Smooth muscle cell (in vitro differentiated cells): ENCODE measurements at regions not wholly inside any gene's neighbourhood (a gene's known extent, or its start where the extent isn't known, plus 50 kb on each side); places are given as distances from the start of the nearest gene placed in this dataset.

Experiments used
- DNase-seq: peaks from one replicate; lab custom pipeline; 2025; ENCODE audit not compliant: unreplicated experiment; lab: John Stamatoyannopoulos, UW
- H2AFZ ChIP-seq: fragments of 200-600 bp; sonication (generic); 2 replicates; pipeline ENCODE4 v1.6.0; 2016; ENCODE audit warnings: antibody characterized with exemption, low read depth, mild to moderate bottlenecking
- H3F3A ChIP-seq: fragments of 200-600 bp; sonication (generic); 2 replicates; pipeline ENCODE4 v1.6.0; 2017; ENCODE audit warnings: antibody characterized with exemption, low read depth
- H3K27ac ChIP-seq: fragments of 200-600 bp; sonication (generic); 2 replicates; pipeline ENCODE4 v1.5.1; 2016; ENCODE audit warnings: low read depth, mild to moderate bottlenecking
- H3K27me3 ChIP-seq: fragments of 200-600 bp; sonication (generic); 2 replicates; pipeline ENCODE4 v1.6.1; 2016; ENCODE audit warnings: low read depth, mild to moderate bottlenecking
- H3K36me3 ChIP-seq: fragments of 200-600 bp; sonication (generic); 2 replicates; pipeline ENCODE4 v1.5.1; 2016; ENCODE audit warnings: low read depth
- H3K4me1 ChIP-seq: fragments of 200-600 bp; sonication (generic); 2 replicates; pipeline ENCODE4 v1.5.1; 2016; ENCODE audit warnings: low read depth
- H3K4me2 ChIP-seq: fragments of 200-600 bp; sonication (generic); 2 replicates; pipeline ENCODE4 v1.6.0; 2016; ENCODE audit warnings: mild to moderate bottlenecking
- H3K4me3 ChIP-seq: fragments of 200-600 bp; sonication (generic); 2 replicates; pipeline ENCODE4 v1.5.1; 2016; ENCODE audit warnings: mild to moderate bottlenecking
- H3K79me2 ChIP-seq: fragments of 200-600 bp; sonication (generic); 2 replicates; pipeline ENCODE4 v1.6.0; 2016; ENCODE audit warnings: low read depth, mild to moderate bottlenecking
- H3K9ac ChIP-seq: fragments of 200-600 bp; sonication (generic); 2 replicates; pipeline ENCODE4 v1.6.0; 2016; ENCODE audit warnings: low read depth
- H3K9me3 ChIP-seq: fragments of 200-600 bp; sonication (generic); replicated peaks from 2 replicates; pipeline ENCODE4 v1.5.1; 2016; ENCODE audit warnings: low read depth
- H4K20me1 ChIP-seq: fragments of 200-600 bp; sonication (generic); 2 replicates; pipeline ENCODE4 v1.6.0; 2016; ENCODE audit warnings: low read depth
- WGBS: methylation state at CpG from one replicate; pipeline ENCODE4 v1.1.7; 2016; ENCODE audit warnings: low lambda C conversion rate; 5-methylcytosine and 5-hydroxymethylcytosine counted together
- TF ChIP-seq, protein P1 (sequence below): fragments of 200-600 bp; sonication (generic); IDR thresholded peaks from 2 replicates; pipeline ENCODE4 v1.5.1; 2017; ENCODE audit warnings: borderline replicate concordance, mild to moderate bottlenecking, antibody characterized with exemption; ENCODE audit not compliant: insufficient read depth, poor library complexity, severe bottlenecking

- no peaks in the 10 kb centered on the region for H3K27me3 ChIP-seq
- TF ChIP-seq, protein P1, sequence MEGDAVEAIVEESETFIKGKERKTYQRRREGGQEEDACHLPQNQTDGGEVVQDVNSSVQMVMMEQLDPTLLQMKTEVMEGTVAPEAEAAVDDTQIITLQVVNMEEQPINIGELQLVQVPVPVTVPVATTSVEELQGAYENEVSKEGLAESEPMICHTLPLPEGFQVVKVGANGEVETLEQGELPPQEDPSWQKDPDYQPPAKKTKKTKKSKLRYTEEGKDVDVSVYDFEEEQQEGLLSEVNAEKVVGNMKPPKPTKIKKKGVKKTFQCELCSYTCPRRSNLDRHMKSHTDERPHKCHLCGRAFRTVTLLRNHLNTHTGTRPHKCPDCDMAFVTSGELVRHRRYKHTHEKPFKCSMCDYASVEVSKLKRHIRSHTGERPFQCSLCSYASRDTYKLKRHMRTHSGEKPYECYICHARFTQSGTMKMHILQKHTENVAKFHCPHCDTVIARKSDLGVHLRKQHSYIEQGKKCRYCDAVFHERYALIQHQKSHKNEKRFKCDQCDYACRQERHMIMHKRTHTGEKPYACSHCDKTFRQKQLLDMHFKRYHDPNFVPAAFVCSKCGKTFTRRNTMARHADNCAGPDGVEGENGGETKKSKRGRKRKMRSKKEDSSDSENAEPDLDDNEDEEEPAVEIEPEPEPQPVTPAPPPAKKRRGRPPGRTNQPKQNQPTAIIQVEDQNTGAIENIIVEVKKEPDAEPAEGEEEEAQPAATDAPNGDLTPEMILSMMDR: no peak
- no peaks in the 10 kb centered on the region for H3F3A ChIP-seq
- H3K4me3 ChIP-seq: no peak overlapping the region
- H3K79me2 ChIP-seq: no peaks in the 10 kb centered on the region
- no peak overlapping the region for H3K9ac ChIP-seq
- H2AFZ ChIP-seq: no peak overlapping the region
- H3K9me3 ChIP-seq: no peaks in the 10 kb centered on the region
- no peak for DNase-seq
- no peaks in the 10 kb centered on the region for H3K36me3 ChIP-seq
- H3K27ac ChIP-seq: no peak overlapping the region
- WGBS: 87% methylated on average over 3 of the region's 3 CpGs
- H3K4me2 ChIP-seq: no peak overlapping the region
- no peaks in the 10 kb centered on the region for H4K20me1 ChIP-seq
- H3K4me1 ChIP-seq: no peaks in the 10 kb centered on the region
Observed at GRCh38 chr2:187230088-187230487, 218.0 kb downstream of the CALCRL start.

- no peaks in the 10 kb centered on the region for H3F3A ChIP-seq
- no peaks in the 10 kb centered on the region for H4K20me1 ChIP-seq
- no peak overlapping the region for H3K9ac ChIP-seq
- no peak overlapping the region for H2AFZ ChIP-seq
- TF ChIP-seq, protein P1: no peak
- H3K36me3 ChIP-seq: no peaks in the 10 kb centered on the region
- DNase-seq: no peak
- H3K27me3 ChIP-seq: no peaks in the 10 kb centered on the region
- H3K79me2 ChIP-seq: no peaks in the 10 kb centered on the region
- no peaks in the 10 kb centered on the region for H3K4me1 ChIP-seq
- H3K4me3 ChIP-seq: no peak overlapping the region
- H3K27ac ChIP-seq: no peak overlapping the region
- WGBS: 64% methylated on average over 1 of the region's 1 CpG
- H3K4me2 ChIP-seq: no peak overlapping the region
- H3K9me3 ChIP-seq: no peaks in the 10 kb centered on the region
Observed at GRCh38 chr2:187228986-187229385, 219.1 kb downstream of the CALCRL start.

GRCh38 chr2:187224989-187225388 lies 223.1 kb downstream of the CALCRL start:
- H3K27me3 ChIP-seq: no peaks in the 10 kb centered on the region
- no peaks in the 10 kb centered on the region for H3K9me3 ChIP-seq
- no peak for DNase-seq
- no peak overlapping the region for H3K4me3 ChIP-seq
- no peaks in the 10 kb centered on the region for H4K20me1 ChIP-seq
- no peak overlapping the region for H3K9ac ChIP-seq
- TF ChIP-seq, protein P1: no peak
- H3K36me3 ChIP-seq: no peaks in the 10 kb centered on the region
- H3K27ac ChIP-seq: no peak overlapping the region
- no peaks in the 10 kb centered on the region for H3K79me2 ChIP-seq
- H3K4me1 ChIP-seq: no peaks in the 10 kb centered on the region
- no peaks in the 10 kb centered on the region for H3F3A ChIP-seq
- H2AFZ ChIP-seq: no peak overlapping the region
- whole genome bisulfite sequencing: 62% methylated on average over 3 of the region's 3 CpGs
- no peak overlapping the region for H3K4me2 ChIP-seq

DNA sequence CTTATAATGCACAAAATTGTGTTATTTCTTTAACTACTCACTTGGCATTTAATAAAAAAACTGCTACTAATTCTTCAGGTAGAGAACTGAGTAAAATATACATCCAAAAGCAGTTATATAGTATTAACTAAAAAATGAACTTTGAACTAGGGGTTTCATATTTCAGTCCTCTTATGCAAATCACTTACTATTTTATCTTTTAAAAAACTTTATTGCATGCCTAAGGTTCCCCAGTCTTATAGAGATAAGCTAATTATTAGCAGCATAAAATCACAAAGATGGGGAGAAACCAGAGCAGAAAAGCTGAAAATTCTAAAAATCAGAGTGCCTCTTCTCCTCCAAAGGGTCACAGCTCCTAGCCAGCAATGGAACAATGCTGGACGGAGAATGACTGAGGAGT lies 228.0 kb downstream of the CALCRL start:
- no peaks in the 10 kb centered on the region for H3K79me2 ChIP-seq
- H3K4me3 ChIP-seq: no peak overlapping the region
- no peak for DNase-seq
- H3K9ac ChIP-seq: no peak overlapping the region
- H4K20me1 ChIP-seq: no peaks in the 10 kb centered on the region
- no peaks in the 10 kb centered on the region for H3K4me1 ChIP-seq
- no peaks in the 10 kb centered on the region for H3K36me3 ChIP-seq
- no peaks in the 10 kb centered on the region for H3F3A ChIP-seq
- WGBS: 93% methylated on average over 1 of the region's 1 CpG
- H3K27ac ChIP-seq: no peak overlapping the region
- H2AFZ ChIP-seq: no peak overlapping the region
- no peaks in the 10 kb centered on the region for H3K27me3 ChIP-seq
- no peak overlapping the region for H3K4me2 ChIP-seq
- no peaks in the 10 kb centered on the region for H3K9me3 ChIP-seq
- TF ChIP-seq, protein P1: no peak
